Urothelium cell line (cell line): ENCODE measurements at regions not wholly inside any gene's neighbourhood (a gene's known extent, or its start where the extent isn't known, plus 50 kb on each side); places are given as distances from the start of the nearest gene placed in this dataset.

Source experiments
- DNase-seq: peaks from one replicate; pipeline ENCODE4 v3.0.0; 2011; ENCODE audit warnings: low spot score, mixed read lengths
- FAIRE-seq: peaks from 2 replicates; lab custom pipeline; 2011; peaks lifted over from hg19 to GRCh38; lab: Jason Lieb, UNC

DNA sequence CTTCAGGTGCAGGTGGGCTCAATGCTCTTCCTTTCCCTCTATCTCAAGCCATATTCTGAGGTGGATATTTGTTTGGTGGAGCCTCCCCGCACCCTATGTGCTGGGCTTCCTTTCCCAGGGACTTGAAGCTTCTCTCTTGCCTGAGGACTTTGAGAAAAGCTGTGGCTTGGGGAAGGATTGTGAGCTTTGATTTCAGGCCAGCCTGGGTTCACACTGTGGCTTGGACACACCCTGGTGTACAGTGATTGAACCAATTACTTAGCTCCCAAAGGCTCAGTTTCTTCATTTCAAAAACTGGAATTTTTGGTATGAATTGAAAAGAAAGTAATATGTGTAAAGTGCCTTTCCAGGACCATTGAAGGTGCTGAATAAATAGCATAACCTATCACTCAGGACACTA is 224.5 kb upstream of the GLI3 start:
- DNase-seq (no peak), FAIRE-seq (no peak)

DNA sequence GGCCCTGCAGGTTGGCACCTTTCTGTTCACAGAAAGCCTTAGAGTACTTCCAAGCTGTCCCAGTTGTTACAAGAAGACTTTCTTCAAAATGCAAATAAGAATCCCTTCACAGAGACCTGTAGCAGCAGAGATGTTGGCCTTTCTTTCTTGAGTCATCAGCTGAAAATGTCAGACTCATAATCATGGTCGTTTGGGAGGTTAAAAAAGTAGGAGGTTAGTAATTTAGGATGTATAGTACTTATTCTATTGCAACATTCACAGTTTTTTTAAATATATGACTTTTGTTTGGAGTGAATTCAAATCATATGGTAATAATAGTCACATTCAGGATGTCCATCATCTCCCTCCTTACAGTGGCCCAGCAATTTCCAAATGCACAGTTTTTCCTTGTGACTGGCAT is 223.9 kb upstream of the GLI3 start:
- FAIRE-seq (no peak), DNase-seq (no peak)

DNA sequence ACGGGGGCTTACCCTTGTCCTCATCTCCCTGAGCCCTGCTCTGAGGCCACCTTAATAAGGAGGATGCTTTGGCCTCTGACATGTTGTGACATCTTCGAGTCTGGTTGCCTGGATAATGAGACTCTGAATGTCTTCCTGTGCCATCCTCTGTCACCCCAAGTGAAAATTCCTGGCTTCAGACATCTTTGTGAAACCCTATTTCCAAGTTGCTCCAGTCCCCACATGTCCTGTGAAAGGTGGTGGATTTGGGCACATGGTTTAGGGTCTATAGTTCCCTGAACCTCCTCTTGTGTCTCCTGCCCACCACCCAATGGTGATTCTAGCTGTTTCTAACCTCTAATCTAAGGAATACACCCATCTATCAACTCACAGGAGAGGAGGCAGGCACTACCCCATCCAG is 223.1 kb upstream of the GLI3 start:
- FAIRE-seq (no peak), DNase-seq (no peak)

- FAIRE-seq (no peak), DNase-seq (no peak)
These were observed 220.7 kb upstream of the GLI3 start for GRCh38 chr7:42457663-42458062.

DNA sequence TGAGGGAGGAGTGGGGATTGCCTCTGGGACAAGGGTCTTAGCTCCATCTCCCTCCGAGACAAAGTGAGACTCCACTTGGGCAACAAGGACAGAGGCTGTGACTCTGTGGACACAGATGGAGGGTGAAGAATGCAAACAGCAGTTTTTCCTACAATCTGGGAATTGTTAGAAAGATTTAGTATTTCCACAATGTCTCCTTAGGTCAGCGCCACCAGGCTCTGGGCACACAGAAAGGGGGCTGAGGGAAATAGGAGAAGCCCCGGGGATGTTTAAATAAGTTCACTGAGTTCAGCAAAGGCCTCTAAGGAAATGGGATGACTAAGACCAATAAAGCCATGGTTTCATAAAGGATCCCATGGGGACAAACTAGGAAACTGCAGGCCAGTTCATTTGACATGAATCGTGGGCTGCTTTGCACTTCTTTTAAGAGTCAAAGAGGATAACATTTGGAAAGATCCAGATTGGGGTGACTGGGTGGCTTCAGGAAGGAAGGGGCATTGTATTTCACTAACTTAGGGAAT is 219.8 kb upstream of the GLI3 start:
- FAIRE-seq (no peak), DNase-seq (no peak)

- DNase-seq (no peak), FAIRE-seq (no peak)
These were observed 219.3 kb upstream of the GLI3 start for GRCh38 chr7:42456267-42456666.

DNA sequence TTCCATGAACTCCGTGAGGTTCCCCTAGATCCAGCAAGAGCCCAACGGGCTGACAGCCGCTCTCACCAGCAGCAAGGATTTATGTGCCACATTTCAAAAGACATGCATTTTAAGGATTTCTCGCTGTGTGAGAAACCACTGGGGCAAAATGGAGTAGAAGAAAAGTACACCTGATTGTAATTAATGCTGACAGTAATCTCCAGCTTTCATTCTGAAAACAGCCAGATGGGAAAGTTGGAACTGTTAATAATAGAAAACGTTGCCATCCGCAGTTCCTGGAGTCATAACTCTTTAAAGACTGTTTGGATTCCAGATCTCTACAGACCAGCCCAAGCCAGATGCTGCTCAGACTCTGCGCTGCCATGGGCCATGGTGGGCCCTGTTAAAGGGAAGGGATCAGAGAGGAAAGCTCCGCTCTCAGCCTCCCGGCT is 216.9 kb upstream of the GLI3 start:
- FAIRE-seq (no peak), DNase-seq (no peak)

GRCh38 chr7:42452356-42452755 is 215.3 kb upstream of the GLI3 start:
- DNase-seq (no peak), FAIRE-seq (no peak)

DNA sequence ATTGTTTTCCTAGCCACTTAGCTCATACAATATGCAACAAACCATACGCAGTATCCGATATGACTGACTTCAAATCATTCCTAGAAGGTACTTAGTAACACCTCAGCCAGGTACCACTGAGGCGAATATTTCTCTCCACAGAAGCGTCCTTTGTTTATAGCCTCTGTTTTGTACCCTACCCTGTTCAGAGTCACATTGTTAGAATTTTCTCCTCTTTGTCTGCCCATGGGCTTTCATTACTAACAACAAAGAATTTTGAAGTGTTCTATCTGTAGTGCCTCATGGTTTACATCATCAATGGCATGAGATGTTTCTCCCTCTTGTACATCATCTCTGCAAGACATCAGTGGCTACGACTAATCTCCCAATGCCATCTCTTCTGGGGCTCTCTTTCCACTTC is 212.4 kb upstream of the GLI3 start:
- no peak for FAIRE-seq

DNA sequence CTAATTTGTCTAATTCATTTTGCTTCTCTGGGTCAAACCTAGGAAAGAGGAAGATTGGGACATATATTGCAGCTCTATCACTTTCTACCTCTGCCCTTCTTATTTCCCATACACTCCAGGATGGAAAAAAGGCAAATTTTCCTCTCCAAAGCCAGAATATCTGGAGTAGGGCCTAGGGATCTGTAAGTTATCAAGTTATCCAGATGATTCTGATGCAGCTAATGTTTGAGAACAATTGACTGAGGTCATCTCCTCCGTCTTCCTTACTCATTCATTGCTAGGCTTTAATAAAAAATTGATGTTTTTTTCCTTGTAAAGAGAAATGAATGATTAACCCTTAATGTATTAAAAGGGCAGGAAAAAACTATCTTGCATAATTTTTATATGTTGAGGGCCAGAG is 211.9 kb upstream of the GLI3 start:
- FAIRE-seq, result no peak

More for the DNA sequence above, 212.4 kb upstream of the GLI3 start:
- no peak for DNase-seq

DNA sequence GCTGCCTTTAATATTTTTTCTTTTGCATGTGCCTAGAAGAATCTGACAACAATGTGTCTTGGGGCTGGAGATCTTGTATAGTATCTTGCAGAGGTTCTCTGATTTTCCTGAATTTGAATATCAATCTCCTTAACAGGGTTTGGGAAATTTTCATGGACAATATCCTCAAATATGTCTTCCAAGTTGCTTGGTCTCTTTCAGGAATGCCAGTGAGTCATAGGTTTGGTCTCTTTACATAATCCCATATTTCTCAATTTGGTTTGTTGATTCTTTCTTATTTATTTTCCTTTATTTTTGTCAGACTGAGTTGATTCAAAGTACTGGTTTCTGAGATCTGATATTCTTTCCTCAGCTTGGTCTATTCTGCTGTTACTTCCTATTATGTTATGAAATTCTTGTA is 208.7 kb upstream of the GLI3 start:
- FAIRE-seq (no peak), DNase-seq (no peak)

More for the DNA sequence above, 211.9 kb upstream of the GLI3 start:
- no peak for DNase-seq

GRCh38 chr7:42440951-42441350 is 203.9 kb upstream of the GLI3 start:
- no peak for FAIRE-seq
- no peak for DNase-seq

DNA sequence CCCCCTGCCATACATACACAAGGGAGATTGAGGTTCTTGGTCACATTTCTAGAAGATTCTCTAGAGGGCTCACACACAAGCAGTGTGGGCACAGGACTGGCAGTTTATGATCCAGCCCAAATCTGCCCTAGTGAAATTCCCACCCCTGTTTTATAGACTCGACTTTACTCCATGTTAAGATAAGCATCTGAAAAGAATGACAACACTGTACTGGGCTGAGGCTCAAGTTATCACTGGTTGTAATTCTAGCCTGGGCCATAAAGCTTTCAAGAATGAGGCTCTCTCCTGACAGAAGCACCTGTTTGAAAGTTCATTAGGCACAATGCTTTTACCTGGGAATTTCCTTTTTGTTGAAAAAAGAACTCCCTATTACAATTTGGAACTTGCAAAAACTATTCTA is 195.6 kb upstream of the GLI3 start:
- no peak for DNase-seq
- no peak for FAIRE-seq

DNA sequence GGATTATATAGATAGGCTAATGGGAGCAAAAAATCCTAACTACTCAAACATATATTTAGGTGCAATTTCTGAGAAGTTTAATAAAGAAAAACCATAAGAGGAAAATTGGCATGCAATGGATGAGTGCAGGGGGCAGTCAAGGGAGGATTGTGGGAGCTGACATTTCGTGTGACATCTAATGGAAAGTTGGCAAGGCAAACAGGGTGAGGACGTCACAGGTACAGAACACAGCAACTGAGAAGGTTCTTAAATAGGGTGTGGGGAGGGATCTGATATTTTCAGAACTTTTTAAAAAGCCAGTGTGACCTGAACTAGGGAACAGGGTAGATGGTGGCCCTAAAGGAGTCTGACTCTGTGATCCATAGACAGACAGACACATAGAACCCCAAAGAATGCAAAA is 194.9 kb upstream of the GLI3 start:
- DNase-seq (no peak), FAIRE-seq (no peak)

DNA sequence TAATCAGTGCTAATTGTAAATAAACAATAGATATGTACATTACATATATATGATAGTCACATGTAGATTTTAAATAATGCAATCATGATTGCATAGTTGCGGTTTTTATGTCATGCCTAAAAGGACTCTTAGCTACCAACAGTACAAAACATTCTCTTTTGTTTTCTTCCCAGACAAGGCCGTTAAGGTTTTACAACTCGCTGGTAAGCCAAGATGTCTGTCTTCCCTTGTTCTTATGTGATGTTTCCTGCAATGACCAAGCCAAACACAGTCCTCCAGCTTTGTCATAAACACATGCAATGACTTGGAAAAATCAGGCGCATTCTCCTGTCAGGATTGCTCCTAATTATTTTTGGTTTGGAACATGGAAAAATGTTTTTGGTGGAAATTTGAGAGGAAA is 192.3 kb upstream of the GLI3 start:
- no peak for FAIRE-seq
- no peak for DNase-seq

GRCh38 chr7:42426163-42426562 is 189.2 kb upstream of the GLI3 start:
- peak; percentile 96 for FAIRE-seq
- DNase-seq, result no peak

DNA sequence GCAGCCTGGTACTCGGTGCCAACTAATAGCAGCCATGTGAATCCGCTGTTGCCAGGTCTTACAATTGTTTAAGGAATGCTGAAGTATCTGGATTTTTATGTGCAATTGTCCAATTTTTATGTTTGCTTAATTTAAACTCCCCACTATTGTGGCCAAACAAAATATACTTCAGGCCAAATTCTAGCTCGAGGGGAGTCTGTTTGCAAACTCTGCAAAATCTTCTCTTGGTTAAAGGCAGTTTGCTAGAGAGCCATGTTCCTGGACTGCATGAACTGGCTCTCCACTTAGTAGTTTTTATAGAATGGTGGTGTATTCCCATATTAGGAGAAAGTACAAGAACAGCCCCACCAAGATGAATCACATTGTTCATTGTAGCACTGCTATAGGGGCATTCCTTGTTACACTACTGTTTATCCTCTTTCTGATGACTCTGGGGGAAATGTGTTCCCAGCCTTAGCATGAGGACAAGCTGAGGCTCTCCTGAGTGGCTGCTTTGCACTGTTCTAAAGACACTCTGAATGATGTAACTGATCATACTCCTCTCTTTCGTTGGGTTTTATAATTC is 178.0 kb upstream of the GLI3 start:
- FAIRE-seq (no peak), DNase-seq (no peak)

DNA sequence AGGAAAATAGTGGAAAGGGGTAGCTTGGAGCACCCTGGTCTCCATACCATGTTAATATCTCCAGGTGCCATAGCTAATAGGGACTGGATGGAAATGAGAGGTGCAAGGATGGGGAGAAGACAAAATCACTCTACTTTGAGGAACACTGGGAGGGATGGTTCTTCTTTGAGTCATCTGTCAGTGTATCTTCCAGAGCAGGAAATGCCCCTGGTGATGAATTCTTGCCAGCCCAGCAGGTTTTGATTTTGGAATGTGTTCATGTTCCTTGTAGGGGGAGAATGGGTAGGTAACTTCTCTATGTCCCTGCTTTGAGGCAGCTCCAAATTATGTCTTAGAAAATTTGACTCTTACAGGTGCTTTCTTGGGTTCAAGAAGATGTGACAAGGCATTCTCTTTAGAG is 177.0 kb upstream of the GLI3 start:
- no peak for DNase-seq
- no peak for FAIRE-seq

GRCh38 chr7:42409296-42409695 is 172.3 kb upstream of the GLI3 start:
- FAIRE-seq (no peak), DNase-seq (no peak)

DNA sequence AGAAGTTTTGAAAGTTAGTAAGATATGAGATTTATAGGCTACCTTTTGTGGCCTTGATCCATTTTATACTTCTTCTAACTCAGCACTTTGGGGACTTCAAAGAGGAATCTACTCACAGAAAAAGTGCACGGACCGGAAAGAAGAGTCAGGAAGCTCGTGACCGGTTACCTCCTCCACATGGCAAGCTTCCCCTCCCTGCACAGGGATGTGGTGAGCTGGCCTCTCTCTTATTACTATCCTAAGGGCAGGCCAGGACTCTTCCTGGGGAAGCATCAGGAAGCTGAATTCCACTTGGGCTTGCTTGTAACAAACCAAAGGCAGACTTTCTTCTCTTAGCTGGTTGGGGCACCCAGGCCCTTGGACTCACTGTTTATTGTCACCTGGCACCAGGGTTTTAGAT is 170.8 kb upstream of the GLI3 start:
- FAIRE-seq (no peak), DNase-seq (no peak)

DNA sequence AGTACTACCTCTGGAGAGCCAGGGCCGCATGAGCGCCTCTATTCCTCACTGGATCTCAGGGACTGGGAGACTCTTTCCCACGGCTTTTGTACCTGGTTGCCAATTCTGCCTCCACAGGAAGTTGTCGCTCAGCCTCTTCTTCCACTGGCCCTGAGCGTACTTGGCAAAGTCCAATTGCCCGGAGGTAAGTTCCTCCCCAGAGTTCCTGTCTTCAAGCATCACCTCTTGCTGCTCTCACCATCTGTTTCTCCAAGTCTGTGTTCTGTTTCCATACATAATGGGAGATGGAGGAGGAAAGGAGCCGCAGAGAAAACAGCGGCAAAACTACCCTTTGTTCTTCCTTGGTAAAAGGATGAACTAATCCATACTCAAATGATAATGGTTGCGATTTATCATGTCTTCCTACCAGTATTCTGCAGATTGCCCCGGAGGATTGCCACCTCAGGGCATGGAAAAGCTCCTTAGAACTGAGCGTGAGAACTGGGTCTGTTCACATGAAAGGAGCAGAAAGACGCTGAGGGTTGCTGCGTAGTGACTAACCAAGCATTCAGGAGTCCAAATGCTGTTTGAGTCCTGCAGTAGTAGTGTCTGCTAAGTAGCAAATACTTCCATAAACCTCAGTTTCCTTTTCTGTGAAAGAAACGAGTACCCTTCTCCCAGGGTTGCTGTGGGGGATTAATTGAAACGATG is 170.2 kb upstream of the GLI3 start:
- no peak for DNase-seq
- no peak for FAIRE-seq

DNA sequence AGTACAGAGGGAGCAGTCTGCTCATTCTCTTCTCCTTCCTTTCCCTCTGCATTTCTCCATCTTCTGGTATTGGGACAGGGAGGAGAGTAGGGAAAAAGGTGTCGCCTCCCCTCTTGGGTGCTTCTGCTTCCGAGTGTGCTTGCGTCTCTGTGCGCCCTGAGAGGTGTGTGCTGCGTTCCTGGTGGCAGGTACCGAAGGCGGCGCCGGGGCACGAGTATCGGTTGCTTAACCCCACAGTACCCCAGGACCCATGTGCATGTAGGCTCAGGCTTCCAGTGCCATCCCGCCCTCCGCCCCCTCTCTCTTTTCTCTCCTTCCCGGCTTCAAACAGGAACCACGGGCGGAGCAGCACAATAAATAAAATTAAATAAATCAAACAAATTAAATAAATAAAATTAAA is 169.3 kb upstream of the GLI3 start:
- DNase-seq (no peak), FAIRE-seq (no peak)

GRCh38 chr7:42405782-42406181 is 168.8 kb upstream of the GLI3 start:
- FAIRE-seq (no peak), DNase-seq (no peak)
